ENCODE measurements at regions not wholly inside any gene's neighbourhood (a gene's known extent, or its start where the extent isn't known, plus 50 kb on each side); places are given as distances from the start of the nearest gene placed in this dataset.

DNA sequence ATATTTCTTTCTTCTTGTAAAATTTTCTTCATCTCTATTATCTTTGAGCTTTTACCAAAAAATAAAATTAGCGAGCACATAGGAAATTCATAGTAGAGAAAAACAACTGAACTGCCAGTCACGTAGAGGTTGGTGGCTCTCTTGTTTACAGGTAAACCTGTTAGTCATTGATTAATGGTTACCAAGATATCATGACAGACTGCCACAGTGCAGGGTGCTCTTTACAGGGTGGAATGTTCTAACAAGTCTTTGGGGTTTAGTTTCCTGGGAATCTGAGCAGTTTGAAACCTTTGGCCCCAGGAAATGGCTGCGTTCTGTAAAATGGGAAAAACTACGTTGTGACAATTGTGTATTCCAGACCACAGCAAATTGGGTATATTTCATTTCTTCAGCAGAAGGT, 407.3 kb upstream of the ADARB2 start:
- TF ChIP-seq, protein P1, sequence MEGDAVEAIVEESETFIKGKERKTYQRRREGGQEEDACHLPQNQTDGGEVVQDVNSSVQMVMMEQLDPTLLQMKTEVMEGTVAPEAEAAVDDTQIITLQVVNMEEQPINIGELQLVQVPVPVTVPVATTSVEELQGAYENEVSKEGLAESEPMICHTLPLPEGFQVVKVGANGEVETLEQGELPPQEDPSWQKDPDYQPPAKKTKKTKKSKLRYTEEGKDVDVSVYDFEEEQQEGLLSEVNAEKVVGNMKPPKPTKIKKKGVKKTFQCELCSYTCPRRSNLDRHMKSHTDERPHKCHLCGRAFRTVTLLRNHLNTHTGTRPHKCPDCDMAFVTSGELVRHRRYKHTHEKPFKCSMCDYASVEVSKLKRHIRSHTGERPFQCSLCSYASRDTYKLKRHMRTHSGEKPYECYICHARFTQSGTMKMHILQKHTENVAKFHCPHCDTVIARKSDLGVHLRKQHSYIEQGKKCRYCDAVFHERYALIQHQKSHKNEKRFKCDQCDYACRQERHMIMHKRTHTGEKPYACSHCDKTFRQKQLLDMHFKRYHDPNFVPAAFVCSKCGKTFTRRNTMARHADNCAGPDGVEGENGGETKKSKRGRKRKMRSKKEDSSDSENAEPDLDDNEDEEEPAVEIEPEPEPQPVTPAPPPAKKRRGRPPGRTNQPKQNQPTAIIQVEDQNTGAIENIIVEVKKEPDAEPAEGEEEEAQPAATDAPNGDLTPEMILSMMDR (tag by site-specific recombination; IDR thresholded peaks at IDR 0.05): no peak
- no peak for TF ChIP-seq HOXA7 (CRISPR knock-in tag; IDR thresholded peaks at IDR 0.05; ENCODE audit: borderline replicate concordance)
- no peak for TF ChIP-seq ZNF776 (tag by site-specific recombination; IDR thresholded peaks at IDR 0.05; ENCODE audit: borderline replicate concordance)
- TF ChIP-seq OVOL3 (tag by site-specific recombination; IDR thresholded peaks at IDR 0.05): no peak
- TF ChIP-seq, protein P2, sequence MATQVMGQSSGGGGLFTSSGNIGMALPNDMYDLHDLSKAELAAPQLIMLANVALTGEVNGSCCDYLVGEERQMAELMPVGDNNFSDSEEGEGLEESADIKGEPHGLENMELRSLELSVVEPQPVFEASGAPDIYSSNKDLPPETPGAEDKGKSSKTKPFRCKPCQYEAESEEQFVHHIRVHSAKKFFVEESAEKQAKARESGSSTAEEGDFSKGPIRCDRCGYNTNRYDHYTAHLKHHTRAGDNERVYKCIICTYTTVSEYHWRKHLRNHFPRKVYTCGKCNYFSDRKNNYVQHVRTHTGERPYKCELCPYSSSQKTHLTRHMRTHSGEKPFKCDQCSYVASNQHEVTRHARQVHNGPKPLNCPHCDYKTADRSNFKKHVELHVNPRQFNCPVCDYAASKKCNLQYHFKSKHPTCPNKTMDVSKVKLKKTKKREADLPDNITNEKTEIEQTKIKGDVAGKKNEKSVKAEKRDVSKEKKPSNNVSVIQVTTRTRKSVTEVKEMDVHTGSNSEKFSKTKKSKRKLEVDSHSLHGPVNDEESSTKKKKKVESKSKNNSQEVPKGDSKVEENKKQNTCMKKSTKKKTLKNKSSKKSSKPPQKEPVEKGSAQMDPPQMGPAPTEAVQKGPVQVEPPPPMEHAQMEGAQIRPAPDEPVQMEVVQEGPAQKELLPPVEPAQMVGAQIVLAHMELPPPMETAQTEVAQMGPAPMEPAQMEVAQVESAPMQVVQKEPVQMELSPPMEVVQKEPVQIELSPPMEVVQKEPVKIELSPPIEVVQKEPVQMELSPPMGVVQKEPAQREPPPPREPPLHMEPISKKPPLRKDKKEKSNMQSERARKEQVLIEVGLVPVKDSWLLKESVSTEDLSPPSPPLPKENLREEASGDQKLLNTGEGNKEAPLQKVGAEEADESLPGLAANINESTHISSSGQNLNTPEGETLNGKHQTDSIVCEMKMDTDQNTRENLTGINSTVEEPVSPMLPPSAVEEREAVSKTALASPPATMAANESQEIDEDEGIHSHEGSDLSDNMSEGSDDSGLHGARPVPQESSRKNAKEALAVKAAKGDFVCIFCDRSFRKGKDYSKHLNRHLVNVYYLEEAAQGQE (tag by site-specific recombination; IDR thresholded peaks at IDR 0.05): no peak
- TF ChIP-seq ZNF140 (tag by site-specific recombination; IDR thresholded peaks at IDR 0.05): no peak
- no peak for TF ChIP-seq ZNF175 (tag by site-specific recombination; IDR thresholded peaks at IDR 0.05)
- TF ChIP-seq ZNF473 (tag by site-specific recombination; IDR thresholded peaks at IDR 0.05): no peak
- TF ChIP-seq, protein P3, sequence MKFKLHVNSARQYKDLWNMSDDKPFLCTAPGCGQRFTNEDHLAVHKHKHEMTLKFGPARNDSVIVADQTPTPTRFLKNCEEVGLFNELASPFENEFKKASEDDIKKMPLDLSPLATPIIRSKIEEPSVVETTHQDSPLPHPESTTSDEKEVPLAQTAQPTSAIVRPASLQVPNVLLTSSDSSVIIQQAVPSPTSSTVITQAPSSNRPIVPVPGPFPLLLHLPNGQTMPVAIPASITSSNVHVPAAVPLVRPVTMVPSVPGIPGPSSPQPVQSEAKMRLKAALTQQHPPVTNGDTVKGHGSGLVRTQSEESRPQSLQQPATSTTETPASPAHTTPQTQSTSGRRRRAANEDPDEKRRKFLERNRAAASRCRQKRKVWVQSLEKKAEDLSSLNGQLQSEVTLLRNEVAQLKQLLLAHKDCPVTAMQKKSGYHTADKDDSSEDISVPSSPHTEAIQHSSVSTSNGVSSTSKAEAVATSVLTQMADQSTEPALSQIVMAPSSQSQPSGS (tag by site-specific recombination; IDR thresholded peaks at IDR 0.05; ENCODE audit: low read depth): no peak
- no peak for TF ChIP-seq ZNF292 (tag by site-specific recombination; IDR thresholded peaks at IDR 0.05; ENCODE audit: borderline replicate concordance, low read depth)
- TF ChIP-seq ZNF121 (tag by site-specific recombination; IDR thresholded peaks at IDR 0.05): no peak
- no peak for TF ChIP-seq ZNF777 (tag by site-specific recombination; IDR thresholded peaks at IDR 0.05; ENCODE audit: borderline replicate concordance)
- TF ChIP-seq ZSCAN30 (tag by site-specific recombination; IDR thresholded peaks at IDR 0.05): no peak
- TF ChIP-seq ZNF692 (tag by site-specific recombination; IDR thresholded peaks at IDR 0.05): no peak
